GM18861 (cell line): ENCODE measurements at regions not wholly inside any gene's neighbourhood (a gene's known extent, or its start where the extent isn't known, plus 50 kb on each side); places are given as distances from the start of the nearest gene placed in this dataset.

Experiments used
- ATAC-seq: cut with Tn5 transposase; IDR thresholded peaks from one replicate; pipeline ENCODE4 v1.9.1; 2021; ENCODE audit not compliant: unreplicated experiment

- no peak for ATAC-seq
Observed at GRCh38 chr13:72534951-72535640, 192.3 kb downstream of the MZT1 start.

DNA sequence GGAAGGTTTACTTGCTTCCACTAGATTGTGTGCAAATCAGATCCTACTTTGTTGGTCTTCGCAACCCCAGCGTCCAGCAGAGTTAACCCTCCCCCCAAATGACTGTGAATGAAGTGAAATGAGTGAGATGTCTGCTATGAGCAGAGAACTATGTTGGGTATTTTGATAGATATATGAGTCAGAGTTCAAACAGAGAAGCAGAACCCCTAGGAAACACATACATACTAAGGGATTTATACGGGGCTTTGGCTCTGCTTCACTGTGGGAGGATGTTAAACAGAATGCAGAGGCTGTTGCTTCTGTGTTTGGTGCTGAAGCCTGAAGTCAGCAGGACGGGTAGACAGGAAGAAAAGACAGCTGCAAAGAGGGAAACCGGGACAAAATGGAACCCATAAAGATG is 197.0 kb downstream of the MZT1 start:
- no peak for ATAC-seq

DNA sequence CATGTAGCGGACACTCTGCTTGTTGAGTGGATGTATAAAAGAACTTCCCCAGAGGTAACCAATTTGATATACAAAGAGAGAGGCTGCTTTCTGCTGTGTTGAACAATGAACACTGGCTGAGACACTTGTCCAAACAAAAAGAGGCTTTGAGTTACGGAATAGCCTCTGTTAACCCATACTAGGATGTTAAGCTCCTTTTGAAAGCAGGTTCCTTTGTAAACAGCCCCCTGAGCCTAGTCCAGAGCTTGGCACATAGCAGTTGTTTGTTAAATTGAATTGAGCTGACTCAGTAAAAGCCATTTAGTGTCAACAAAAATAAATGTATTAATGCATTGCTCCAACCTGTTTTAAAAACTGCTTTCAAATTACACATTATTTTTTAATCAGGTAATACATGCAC is 200.1 kb downstream of the MZT1 start:
- no peak for ATAC-seq

DNA sequence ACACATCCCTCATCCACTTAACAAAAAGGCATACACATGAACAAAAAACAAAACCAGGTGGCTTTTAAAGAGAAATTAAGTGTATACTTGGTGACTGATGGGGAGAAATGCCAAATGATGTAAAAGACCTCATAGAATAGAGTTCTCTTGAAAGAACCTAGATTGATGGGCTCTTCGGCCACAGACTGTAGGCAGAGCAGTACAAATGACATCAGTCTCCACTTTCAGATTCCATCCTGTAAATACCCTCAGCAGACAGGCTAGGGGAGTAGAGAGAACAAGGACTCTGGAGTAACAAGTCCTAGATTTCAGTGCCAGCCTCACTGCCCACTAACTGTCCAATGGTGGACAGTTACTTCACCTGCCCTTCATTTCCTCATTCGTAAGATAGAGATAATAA is 203.8 kb downstream of the MZT1 start:
- no peak for ATAC-seq

- no peak for ATAC-seq
Observed at GRCh38 chr13:72523049-72523448, 204.4 kb downstream of the MZT1 start.

DNA sequence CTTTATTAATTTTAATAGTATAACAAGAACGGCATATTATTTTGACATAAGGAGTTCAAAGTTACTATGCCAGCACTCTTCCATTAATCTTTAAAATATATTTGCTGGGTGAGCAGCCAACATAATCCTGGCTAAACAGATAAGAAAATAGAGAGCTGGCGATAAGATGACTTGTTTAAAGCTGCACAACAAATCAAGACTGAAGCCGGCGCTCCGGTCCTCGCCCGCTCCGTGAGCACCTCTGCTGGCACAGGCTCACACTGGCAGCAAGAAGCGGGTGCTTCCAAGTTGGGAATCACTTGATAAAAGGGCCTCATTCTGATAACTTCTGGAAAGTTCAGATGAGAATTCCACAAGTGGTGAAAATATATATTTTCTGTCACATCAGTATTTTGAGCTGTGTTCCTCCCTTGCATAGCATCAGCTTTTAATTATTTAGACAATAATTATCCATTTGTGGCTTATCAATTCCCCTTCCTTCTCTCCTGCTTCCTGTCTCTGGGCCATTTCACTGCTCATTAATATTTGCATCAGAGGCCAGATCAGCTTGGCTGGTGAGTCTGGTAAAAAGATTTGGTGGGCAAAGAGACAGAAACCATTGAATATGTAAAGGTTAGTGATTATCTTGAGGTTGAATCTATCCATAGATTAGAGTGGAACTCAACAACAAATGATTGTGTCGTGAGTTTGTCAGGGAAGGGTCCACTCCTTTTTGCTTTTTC is 205.3 kb downstream of the MZT1 start:
- ATAC-seq = no peak

DNA sequence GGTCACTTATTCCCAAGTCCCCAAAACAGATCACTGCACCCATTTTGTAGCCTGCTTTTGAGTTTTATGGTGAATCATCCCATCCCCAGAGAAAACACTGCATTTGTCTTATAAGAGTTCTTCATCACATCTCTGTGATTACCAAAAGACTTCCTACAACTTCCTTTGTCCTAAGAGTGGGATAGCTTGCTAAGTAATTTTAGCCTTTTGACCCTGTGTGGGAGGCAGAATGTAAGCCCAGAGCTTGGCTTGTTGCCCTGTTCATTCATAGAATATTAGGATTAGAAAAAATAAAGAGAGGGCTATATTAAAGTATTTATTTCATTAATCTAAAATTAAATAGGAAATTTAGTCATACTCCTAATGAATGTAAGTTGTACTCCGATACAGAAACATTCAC is 213.3 kb downstream of the MZT1 start:
- no peak for ATAC-seq

DNA sequence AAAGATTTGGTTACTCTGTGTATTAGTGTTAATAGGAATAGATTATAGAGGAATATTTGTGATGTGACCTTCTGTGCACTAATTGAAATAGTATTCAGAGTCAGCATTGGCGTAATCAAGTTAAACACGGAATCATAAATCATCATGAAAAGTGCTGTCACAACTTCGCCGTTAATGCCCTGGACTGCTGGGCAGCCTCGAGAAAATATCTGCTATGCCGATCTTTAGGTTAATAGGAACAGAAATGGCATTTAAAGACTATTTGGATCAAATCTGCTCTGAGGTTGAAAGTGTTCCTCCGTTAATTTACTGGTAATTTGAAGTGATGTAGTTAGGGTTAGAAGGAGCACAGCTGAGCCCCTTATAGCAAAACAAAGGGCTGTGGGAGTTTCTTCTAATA is 219.0 kb downstream of the MZT1 start:
- ATAC-seq = no peak

- ATAC-seq = no peak
Observed at GRCh38 chr13:72507416-72508199, 219.8 kb downstream of the MZT1 start.

DNA sequence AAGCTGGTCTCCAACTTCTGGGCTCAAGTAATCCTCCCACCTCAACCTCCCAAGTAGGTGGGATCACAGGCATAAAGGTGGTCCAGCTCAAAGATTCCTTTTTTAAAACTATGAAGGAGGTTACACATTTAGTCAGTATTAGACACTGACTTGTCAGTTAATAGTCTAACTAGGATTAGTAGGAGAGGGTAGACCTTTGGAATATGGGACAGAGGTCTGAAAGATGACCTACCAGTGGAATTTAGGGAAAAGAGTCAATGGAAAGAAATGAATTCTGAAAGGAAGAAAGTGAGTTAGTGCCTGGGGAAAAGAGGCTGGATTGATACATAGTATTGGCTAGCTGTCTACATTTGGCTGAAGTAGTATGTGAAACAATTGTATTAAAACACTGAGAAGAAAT is 220.7 kb downstream of the MZT1 start:
- no peak for ATAC-seq

GRCh38 chr13:72505376-72505775 is 222.1 kb downstream of the MZT1 start:
- no peak for ATAC-seq

- ATAC-seq = no peak
Observed at GRCh38 chr13:72504131-72504841, 223.1 kb downstream of the MZT1 start.

- no peak for ATAC-seq
Observed at GRCh38 chr13:72500851-72501250, 226.6 kb downstream of the MZT1 start.

GRCh38 chr13:72495681-72496080 is 231.7 kb downstream of the MZT1 start:
- no peak for ATAC-seq

DNA sequence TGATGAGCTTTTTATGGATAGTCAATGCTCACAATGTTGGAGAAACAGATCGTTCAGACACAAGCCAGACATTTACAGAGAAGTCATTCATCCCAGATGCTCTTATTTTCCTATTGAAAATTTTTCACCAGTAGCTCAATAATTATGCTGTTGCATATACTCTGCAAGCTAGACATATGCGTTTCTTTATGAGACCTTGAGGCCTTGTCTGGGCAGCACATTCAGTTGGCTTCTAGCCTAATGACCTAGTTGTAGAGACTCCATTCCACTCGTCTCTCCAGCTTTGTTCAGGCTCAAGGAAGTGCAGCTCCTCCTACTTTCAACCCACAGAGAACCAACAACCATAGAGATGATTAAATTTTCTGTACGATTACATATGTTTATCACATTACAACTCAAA is 237.7 kb downstream of the MZT1 start:
- no peak for ATAC-seq

DNA sequence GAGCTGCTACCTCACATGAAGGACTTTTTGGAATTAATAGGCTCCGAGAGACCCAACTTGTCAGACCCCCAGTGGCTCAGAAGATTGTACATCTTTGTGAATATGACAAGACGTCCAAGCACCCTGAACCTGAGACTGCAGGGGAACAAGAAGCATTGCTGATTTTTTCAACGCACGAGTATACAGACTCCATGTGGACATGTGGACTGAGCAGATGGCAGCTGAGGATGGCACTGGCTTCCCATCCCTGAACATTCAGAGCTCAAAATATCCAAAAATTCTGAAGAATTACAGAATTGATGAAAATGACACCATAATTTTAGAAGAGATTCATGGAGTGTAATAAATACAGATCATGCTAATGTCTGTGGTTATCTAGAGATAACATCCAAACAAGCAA is 254.1 kb downstream of the MZT1 start:
- no peak for ATAC-seq

DNA sequence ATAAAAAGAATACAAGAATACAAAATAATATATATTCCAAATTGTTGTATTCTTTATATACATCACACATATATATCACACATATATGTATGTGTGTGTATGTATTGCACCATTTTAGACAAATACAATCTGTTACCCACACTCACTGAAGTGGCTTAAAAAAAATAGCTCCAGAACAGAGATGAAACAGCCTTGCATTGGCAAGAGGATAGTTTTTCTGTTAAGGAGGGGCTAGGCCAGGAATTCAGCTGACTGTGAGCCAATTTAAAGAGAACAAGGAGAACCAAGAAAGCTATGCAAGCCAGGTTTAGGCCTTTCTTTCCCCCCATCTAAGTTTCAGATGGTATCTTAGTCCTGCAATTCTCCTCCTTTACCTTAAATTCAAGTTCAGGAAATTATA is 257.5 kb downstream of the MZT1 start:
- ATAC-seq = no peak

DNA sequence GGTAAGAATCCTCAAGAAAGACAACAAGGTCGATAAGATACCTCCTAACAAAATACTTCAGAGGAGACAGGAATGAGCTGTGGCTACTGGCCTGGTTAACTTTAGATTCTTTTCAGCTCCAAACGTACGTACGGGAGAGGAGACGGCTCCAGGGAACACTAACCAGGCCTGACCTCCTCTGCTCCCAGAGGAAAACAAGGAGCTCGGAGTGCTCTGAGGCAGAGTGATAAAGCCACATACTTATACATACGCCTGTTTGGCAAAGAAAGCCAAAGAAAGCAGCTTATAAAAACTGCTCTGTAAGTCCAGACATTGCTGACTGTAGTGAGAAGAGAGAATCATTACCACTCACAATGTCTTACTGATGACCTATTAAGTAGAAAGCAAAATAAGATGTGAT is 263.9 kb downstream of the MZT1 start:
- ATAC-seq = no peak

GRCh38 chr13:72462726-72463125 is 264.7 kb downstream of the MZT1 start:
- ATAC-seq = no peak

DNA sequence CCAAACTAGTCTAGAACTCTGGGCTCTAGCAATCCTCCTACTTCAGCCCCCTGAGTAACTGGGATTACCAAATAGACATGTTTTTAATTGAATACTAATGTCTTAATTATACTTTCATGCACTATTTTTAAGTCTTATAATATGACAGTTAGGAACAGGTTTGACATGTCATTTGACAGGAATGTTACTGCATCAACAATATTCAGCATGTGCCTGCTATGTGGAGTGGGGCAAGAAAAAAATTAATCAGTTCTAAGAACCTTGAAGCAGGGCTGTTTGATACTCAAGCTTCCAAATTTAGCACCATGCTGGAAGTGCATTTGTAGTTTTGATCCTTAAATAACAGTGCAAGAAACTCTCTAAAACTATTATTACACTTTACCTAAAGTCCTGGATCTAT is 265.3 kb downstream of the MZT1 start:
- ATAC-seq = no peak

GRCh38 chr13:72458701-72459100 is 268.7 kb downstream of the MZT1 start:
- peak; percentile 52 for ATAC-seq
